ENCODE measurements at regions not wholly inside any gene's neighbourhood (a gene's known extent, or its start where the extent isn't known, plus 50 kb on each side); places are given as distances from the start of the nearest gene placed in this dataset.

GRCh38 chr19:28726533-28727479 lies 486.1 kb downstream of the UQCRFS1 start:
- CTCF ChIA-PET: no interaction called here
- Mint-ChIP-seq H3K27me3 (peaks cover 35% of the 10 kb centered on the region), H3K4me1 (peaks cover 2% of the 10 kb centered on the region), H3K4me3 (no peak overlapping the region), H3K9me3 (ENCODE audit: low read depth) (no peaks in the 10 kb centered on the region), H3K36me3 (ENCODE audit: low read depth) (no peaks in the 10 kb centered on the region), H3K27ac (no peak overlapping the region)
- ATAC-seq (no peak), DNase-seq (no peak)
- POLR2A ChIA-PET: interaction anchor here (0.5 kb wide), 1 partner anchor 35 kb away, joined by 4 read pairs; no protein-coding TSS in a partner anchor
- intact Hi-C loops (cut with DNase I, micrococcal nuclease): no loop called here

GRCh38 chr19:28718909-28719308 lies 494.0 kb downstream of the UQCRFS1 start:
- no peaks in the 10 kb centered on the region for H3K9me3 Mint-ChIP-seq (ENCODE audit: low read depth)
- ATAC-seq: no peak
- no peak for DNase-seq
- H3K36me3 Mint-ChIP-seq (ENCODE audit: low read depth): no peaks in the 10 kb centered on the region
- ChIA-PET POLR2A (no interaction called here), CTCF (interaction anchor here (0.9 to 1.7 kb wide), 2 partner anchors 160 to 255 kb away, joined by 3 read pairs; no protein-coding TSS in a partner anchor)
- H3K4me3 Mint-ChIP-seq: no peak overlapping the region
- intact Hi-C loops (cut with DNase I, micrococcal nuclease): no loop called here
- H3K4me1 Mint-ChIP-seq: no peaks in the 10 kb centered on the region
- H3K27me3 Mint-ChIP-seq: peaks cover 9% of the 10 kb centered on the region
- no peak overlapping the region for H3K27ac Mint-ChIP-seq

GRCh38 chr19:28715157-28715556 lies 497.8 kb downstream of the UQCRFS1 start:
- Mint-ChIP-seq H3K4me3 (no peak overlapping the region), H3K4me1 (no peaks in the 10 kb centered on the region), H3K27me3 (peaks cover 8% of the 10 kb centered on the region), H3K27ac (no peak overlapping the region), H3K36me3 (ENCODE audit: low read depth) (no peaks in the 10 kb centered on the region), H3K9me3 (ENCODE audit: low read depth) (no peaks in the 10 kb centered on the region)
- intact Hi-C loops (cut with DNase I, micrococcal nuclease): no loop called here
- ChIA-PET POLR2A (no interaction called here), CTCF (no interaction called here)
- no peak for DNase-seq
- ATAC-seq: no peak

- intact Hi-C loops (cut with DNase I, micrococcal nuclease): loop anchor here in 1 of 2 experiments (2.0 kb wide), 1 partner anchor 245 kb away; no protein-coding TSS in a partner anchor
- no peak overlapping the region for H3K4me3 Mint-ChIP-seq
- H3K9me3 Mint-ChIP-seq (ENCODE audit: low read depth): no peaks in the 10 kb centered on the region
Observed at GRCh38 chr19:28711411-28711810, 501.5 kb downstream of the UQCRFS1 start.

GRCh38 chr19:28710278-28710677 lies 502.7 kb downstream of the UQCRFS1 start:
- intact Hi-C loops (cut with DNase I, micrococcal nuclease): loop anchor here (1.0 to 2.0 kb wide), 3 partner anchors 243 to 744 kb away; no protein-coding TSS in a partner anchor
- peaks cover 2% of the 10 kb centered on the region for H3K27me3 Mint-ChIP-seq
- no peaks in the 10 kb centered on the region for H3K4me1 Mint-ChIP-seq
- H3K27ac Mint-ChIP-seq: no peak overlapping the region
- no peak overlapping the region for H3K4me3 Mint-ChIP-seq
- POLR2A ChIA-PET: no interaction called here
- no peaks in the 10 kb centered on the region for H3K36me3 Mint-ChIP-seq (ENCODE audit: low read depth)
- H3K9me3 Mint-ChIP-seq (ENCODE audit: low read depth): no peaks in the 10 kb centered on the region
- ATAC-seq (no peak), DNase-seq (no peak)
- CTCF ChIA-PET: interaction anchor here (0.8 to 1.8 kb wide), 9 partner anchors 10 to 744 kb away, joined by 3 to 7 read pairs (median 4); no protein-coding TSS in a partner anchor

More at GRCh38 chr19:28711411-28711810, 501.5 kb downstream of the UQCRFS1 start:
- DNase-seq (no peak), ATAC-seq (no peak)
- Mint-ChIP-seq H3K36me3 (ENCODE audit: low read depth) (no peaks in the 10 kb centered on the region), H3K4me1 (no peaks in the 10 kb centered on the region), H3K27ac (no peak overlapping the region), H3K27me3 (peaks cover 5% of the 10 kb centered on the region)
- ChIA-PET CTCF (interaction anchor here (1.0 to 1.7 kb wide), 5 partner anchors 9 to 738 kb away, joined by 3 to 5 read pairs (median 3); no protein-coding TSS in a partner anchor), POLR2A (no interaction called here)

GRCh38 chr19:28706693-28707092 lies 506.3 kb downstream of the UQCRFS1 start:
- Mint-ChIP-seq H3K4me1 (no peaks in the 10 kb centered on the region), H3K9me3 (ENCODE audit: low read depth) (no peaks in the 10 kb centered on the region), H3K27ac (no peak overlapping the region), H3K36me3 (ENCODE audit: low read depth) (no peaks in the 10 kb centered on the region), H3K4me3 (no peak overlapping the region), H3K27me3 (peaks cover 2% of the 10 kb centered on the region)
- ChIA-PET POLR2A (no interaction called here), CTCF (no interaction called here)
- intact Hi-C loops (cut with DNase I, micrococcal nuclease): loop anchor here in 1 of 2 experiments (5.0 kb wide), 1 partner anchor 739 kb away; no protein-coding TSS in a partner anchor
- ATAC-seq: no peak
- DNase-seq: no peak

GRCh38 chr19:28705008-28705407 lies 507.9 kb downstream of the UQCRFS1 start:
- Mint-ChIP-seq H3K27me3 (no peaks in the 10 kb centered on the region), H3K9me3 (ENCODE audit: low read depth) (no peaks in the 10 kb centered on the region), H3K4me1 (no peaks in the 10 kb centered on the region), H3K36me3 (ENCODE audit: low read depth) (no peaks in the 10 kb centered on the region), H3K4me3 (no peak overlapping the region), H3K27ac (no peak overlapping the region)
- ChIA-PET CTCF (interaction anchor here (0.5 kb wide), 1 partner anchor 51 kb away, joined by 3 read pairs; no protein-coding TSS in a partner anchor), POLR2A (no interaction called here)
- DNase-seq (no peak), ATAC-seq (no peak)
- intact Hi-C loops (cut with DNase I, micrococcal nuclease): loop anchor here in 1 of 2 experiments (5.0 kb wide), 1 partner anchor 738 kb away; no protein-coding TSS in a partner anchor

- H3K4me3 Mint-ChIP-seq: no peak overlapping the region
- H3K4me1 Mint-ChIP-seq: no peaks in the 10 kb centered on the region
- POLR2A ChIA-PET: no interaction called here
- H3K27me3 Mint-ChIP-seq: no peaks in the 10 kb centered on the region
- ATAC-seq (peak; percentile 68), DNase-seq (no peak)
- CTCF ChIA-PET: interaction anchor here (0.8 to 1.5 kb wide), 3 partner anchors 8 to 1037 kb away, joined by 3 to 4 read pairs (median 3); no protein-coding TSS in a partner anchor
- no peak overlapping the region for H3K27ac Mint-ChIP-seq
- intact Hi-C loops (cut with DNase I, micrococcal nuclease): no loop called here
- no peaks in the 10 kb centered on the region for H3K36me3 Mint-ChIP-seq (ENCODE audit: low read depth)
- no peaks in the 10 kb centered on the region for H3K9me3 Mint-ChIP-seq (ENCODE audit: low read depth)
Observed at GRCh38 chr19:28703400-28703956, 509.5 kb downstream of the UQCRFS1 start.

- Mint-ChIP-seq H3K4me3 (no peak overlapping the region), H3K27ac (no peak overlapping the region), H3K9me3 (ENCODE audit: low read depth) (no peaks in the 10 kb centered on the region), H3K4me1 (no peaks in the 10 kb centered on the region), H3K36me3 (ENCODE audit: low read depth) (no peaks in the 10 kb centered on the region), H3K27me3 (no peaks in the 10 kb centered on the region)
- DNase-seq (no peak), ATAC-seq (no peak)
- ChIA-PET CTCF (no interaction called here), POLR2A (interaction anchor here (0.7 kb wide), 1 partner anchor 327 kb away, joined by 3 read pairs; no protein-coding TSS in a partner anchor)
- intact Hi-C loops (cut with DNase I, micrococcal nuclease): no loop called here
Observed at GRCh38 chr19:28701491-28701890, 511.5 kb downstream of the UQCRFS1 start.

GRCh38 chr19:28700176-28700575 lies 512.8 kb downstream of the UQCRFS1 start:
- no peak overlapping the region for H3K27ac Mint-ChIP-seq
- CTCF ChIA-PET: interaction anchor here (1.0 to 1.3 kb wide), 3 partner anchors 11 to 25 kb away, joined by 3 to 5 read pairs (median 4); no protein-coding TSS in a partner anchor

GRCh38 chr19:28697308-28697707 lies 515.6 kb downstream of the UQCRFS1 start:
- CTCF ChIA-PET: no interaction called here
- intact Hi-C loops (cut with DNase I, micrococcal nuclease): no loop called here
- Mint-ChIP-seq H3K27me3 (peaks cover 2% of the 10 kb centered on the region), H3K9me3 (ENCODE audit: low read depth) (peaks cover 2% of the 10 kb centered on the region), H3K36me3 (ENCODE audit: low read depth) (no peaks in the 10 kb centered on the region), H3K4me1 (no peaks in the 10 kb centered on the region), H3K4me3 (no peak overlapping the region), H3K27ac (no peak overlapping the region)
- POLR2A ChIA-PET: no interaction called here
- DNase-seq (no peak), ATAC-seq (no peak)

More at GRCh38 chr19:28700176-28700575, 512.8 kb downstream of the UQCRFS1 start:
- H3K27me3 Mint-ChIP-seq: no peaks in the 10 kb centered on the region
- no peaks in the 10 kb centered on the region for H3K9me3 Mint-ChIP-seq (ENCODE audit: low read depth)
- DNase-seq (no peak), ATAC-seq (no peak)
- intact Hi-C loops (cut with DNase I, micrococcal nuclease): no loop called here
- H3K36me3 Mint-ChIP-seq (ENCODE audit: low read depth): no peaks in the 10 kb centered on the region
- no peaks in the 10 kb centered on the region for H3K4me1 Mint-ChIP-seq
- POLR2A ChIA-PET: no interaction called here
- no peak overlapping the region for H3K4me3 Mint-ChIP-seq
